ENCODE measurements at regions not wholly inside any gene's neighbourhood (a gene's known extent, or its start where the extent isn't known, plus 50 kb on each side); places are given as distances from the start of the nearest gene placed in this dataset.

DNA sequence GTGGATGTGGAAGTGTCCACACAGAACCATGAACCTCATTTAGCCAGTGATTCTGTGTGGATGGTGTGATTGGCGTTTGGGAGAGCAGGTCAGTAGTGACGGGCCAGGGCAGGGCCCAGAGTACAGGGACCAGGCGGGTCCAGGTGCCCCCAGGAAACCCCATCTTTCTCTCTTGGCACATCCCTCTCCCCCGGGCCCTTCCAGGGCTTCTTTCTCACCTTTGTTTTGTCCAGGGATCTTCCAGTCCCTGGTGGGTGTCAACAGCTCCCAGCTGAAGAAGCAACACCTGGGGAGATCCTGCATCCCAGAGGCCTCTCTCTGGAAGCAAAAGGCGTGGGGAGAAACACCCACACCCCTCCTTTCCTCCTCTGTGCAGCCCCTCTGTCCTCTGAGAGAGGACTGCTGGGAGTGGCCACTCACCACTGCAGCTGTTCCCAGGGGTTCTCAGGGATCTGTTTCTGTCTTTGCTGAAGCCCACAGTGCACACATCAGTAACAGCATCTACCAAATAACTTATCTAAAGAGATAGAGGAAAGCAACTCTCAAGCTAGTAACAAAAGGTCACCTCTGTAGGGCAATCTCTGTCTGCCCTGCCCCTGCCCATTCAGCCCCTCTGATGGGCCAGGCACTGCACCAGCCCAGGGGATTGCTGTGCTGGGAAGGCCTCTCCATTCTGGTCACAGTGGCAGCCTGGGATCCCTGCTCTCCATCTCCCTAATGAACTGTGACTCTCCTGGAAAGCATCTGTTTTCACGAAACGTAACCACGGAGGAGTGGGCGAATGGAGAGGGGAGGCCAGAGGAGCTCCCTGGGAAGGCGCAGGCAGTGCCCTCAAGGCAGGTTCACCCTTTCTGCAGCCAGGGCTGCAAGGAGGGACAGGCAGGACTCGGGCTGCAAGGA is 98.3 kb upstream of the ALDH1A3 start:
- ChIA-PET CTCF (interaction anchor here (0.7 to 1.0 kb wide), 3 partner anchors 80 to 137 kb away, joined by 3 read pairs; no protein-coding TSS in a partner anchor), POLR2A (no interaction called here)
- Histone ChIP-seq H3K9me3 (ENCODE audit: control insufficient read depth, insufficient read depth, low read depth, low read length) (no peaks in the 10 kb centered on the region), H3K4me3 (ENCODE audit: low read depth, low read length) (no peak overlapping the region), H3K36me3 (ENCODE audit: control insufficient read depth in 2 of 2, insufficient read depth in 1 of 2, low read length in 2 of 2) (no peaks in the 10 kb centered on the region), H3K27ac (ENCODE audit: extremely low read depth, low read depth, low read length) (no peak overlapping the region), H3K4me1 (ENCODE audit: control insufficient read depth, insufficient read depth, low read length) (no peaks in the 10 kb centered on the region)
- TF ChIP-seq, protein P1, sequence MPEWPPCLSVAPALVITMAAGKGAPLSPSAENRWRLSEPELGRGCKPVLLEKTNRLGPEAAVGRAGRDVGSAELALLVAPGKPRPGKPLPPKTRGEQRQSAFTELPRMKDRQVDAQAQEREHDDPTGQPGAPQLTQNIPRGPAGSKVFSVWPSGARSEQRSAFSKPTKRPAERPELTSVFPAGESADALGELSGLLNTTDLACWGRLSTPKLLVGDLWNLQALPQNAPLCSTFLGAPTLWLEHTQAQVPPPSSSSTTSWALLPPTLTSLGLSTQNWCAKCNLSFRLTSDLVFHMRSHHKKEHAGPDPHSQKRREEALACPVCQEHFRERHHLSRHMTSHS (tag by site-specific recombination; IDR thresholded peaks at IDR 0.05), result no peak
- TF ChIP-seq KLF7 (tag by site-specific recombination; IDR thresholded peaks at IDR 0.05; ENCODE audit: borderline replicate concordance), result no peak
- TF ChIP-seq ZNF362 (tag by site-specific recombination; IDR thresholded peaks at IDR 0.05), result no peak
- TF ChIP-seq OSR2 (tag by site-specific recombination; IDR thresholded peaks at IDR 0.05), result no peak
- TF ChIP-seq, protein P2, sequence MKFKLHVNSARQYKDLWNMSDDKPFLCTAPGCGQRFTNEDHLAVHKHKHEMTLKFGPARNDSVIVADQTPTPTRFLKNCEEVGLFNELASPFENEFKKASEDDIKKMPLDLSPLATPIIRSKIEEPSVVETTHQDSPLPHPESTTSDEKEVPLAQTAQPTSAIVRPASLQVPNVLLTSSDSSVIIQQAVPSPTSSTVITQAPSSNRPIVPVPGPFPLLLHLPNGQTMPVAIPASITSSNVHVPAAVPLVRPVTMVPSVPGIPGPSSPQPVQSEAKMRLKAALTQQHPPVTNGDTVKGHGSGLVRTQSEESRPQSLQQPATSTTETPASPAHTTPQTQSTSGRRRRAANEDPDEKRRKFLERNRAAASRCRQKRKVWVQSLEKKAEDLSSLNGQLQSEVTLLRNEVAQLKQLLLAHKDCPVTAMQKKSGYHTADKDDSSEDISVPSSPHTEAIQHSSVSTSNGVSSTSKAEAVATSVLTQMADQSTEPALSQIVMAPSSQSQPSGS (tag by site-specific recombination; IDR thresholded peaks at IDR 0.05; ENCODE audit: low read depth), result no peak
- no peak for TF ChIP-seq ZIC2 (tag by site-specific recombination; IDR thresholded peaks at IDR 0.05)
- TF ChIP-seq ZNF239 (tag by site-specific recombination; IDR thresholded peaks at IDR 0.05), result no peak
- TF ChIP-seq ZFP3 (tag by site-specific recombination; IDR thresholded peaks at IDR 0.05; ENCODE audit: low read depth), result no peak
- no peak for TF ChIP-seq ZNF10 (tag by site-specific recombination; IDR thresholded peaks at IDR 0.05)
- TF ChIP-seq ZBTB1 (tag by site-specific recombination; IDR thresholded peaks at IDR 0.05), result no peak
- no peak for TF ChIP-seq ZNF433 (tag by site-specific recombination; IDR thresholded peaks at IDR 0.05; ENCODE audit: low read depth)
- no peak for TF ChIP-seq ZNF148 (tag by site-specific recombination; IDR thresholded peaks at IDR 0.05; ENCODE audit: borderline replicate concordance)
- no peak for TF ChIP-seq HIC1 (tag by site-specific recombination; IDR thresholded peaks at IDR 0.05)
- TF ChIP-seq ZNF843 (tag by site-specific recombination; IDR thresholded peaks at IDR 0.05), result no peak

- Histone ChIP-seq H3K27ac (ENCODE audit: extremely low read depth, low read depth, low read length) (no peak overlapping the region), H3K4me3 (ENCODE audit: low read depth, low read length) (no peak overlapping the region), H3K36me3 (ENCODE audit: control insufficient read depth in 2 of 2, insufficient read depth in 1 of 2, low read length in 2 of 2) (no peaks in the 10 kb centered on the region), H3K9me3 (ENCODE audit: control insufficient read depth, insufficient read depth, low read depth, low read length) (no peaks in the 10 kb centered on the region), H3K4me1 (ENCODE audit: control insufficient read depth, insufficient read depth, low read length) (no peaks in the 10 kb centered on the region)
- POLR2A ChIA-PET, result no interaction called here
- CTCF ChIA-PET, result interaction anchor here (0.6 to 1.0 kb wide), 5 partner anchors 55 to 234 kb away, joined by 3 to 4 read pairs (median 3); no protein-coding TSS in a partner anchor
- TF ChIP-seq ZNF114 (tag by site-specific recombination; IDR thresholded peaks at IDR 0.05) (no peak), ZNF785 (tag by site-specific recombination; IDR thresholded peaks at IDR 0.05) (no peak), ZXDB (tag by site-specific recombination; IDR thresholded peaks at IDR 0.05) (no peak), ZNF341 (tag by site-specific recombination; IDR thresholded peaks at IDR 0.05; ENCODE audit: low read depth) (no peak), ZNF610 (tag by site-specific recombination; IDR thresholded peaks at IDR 0.05; ENCODE audit: borderline replicate concordance) (no peak)
- TF ChIP-seq, protein P3, sequence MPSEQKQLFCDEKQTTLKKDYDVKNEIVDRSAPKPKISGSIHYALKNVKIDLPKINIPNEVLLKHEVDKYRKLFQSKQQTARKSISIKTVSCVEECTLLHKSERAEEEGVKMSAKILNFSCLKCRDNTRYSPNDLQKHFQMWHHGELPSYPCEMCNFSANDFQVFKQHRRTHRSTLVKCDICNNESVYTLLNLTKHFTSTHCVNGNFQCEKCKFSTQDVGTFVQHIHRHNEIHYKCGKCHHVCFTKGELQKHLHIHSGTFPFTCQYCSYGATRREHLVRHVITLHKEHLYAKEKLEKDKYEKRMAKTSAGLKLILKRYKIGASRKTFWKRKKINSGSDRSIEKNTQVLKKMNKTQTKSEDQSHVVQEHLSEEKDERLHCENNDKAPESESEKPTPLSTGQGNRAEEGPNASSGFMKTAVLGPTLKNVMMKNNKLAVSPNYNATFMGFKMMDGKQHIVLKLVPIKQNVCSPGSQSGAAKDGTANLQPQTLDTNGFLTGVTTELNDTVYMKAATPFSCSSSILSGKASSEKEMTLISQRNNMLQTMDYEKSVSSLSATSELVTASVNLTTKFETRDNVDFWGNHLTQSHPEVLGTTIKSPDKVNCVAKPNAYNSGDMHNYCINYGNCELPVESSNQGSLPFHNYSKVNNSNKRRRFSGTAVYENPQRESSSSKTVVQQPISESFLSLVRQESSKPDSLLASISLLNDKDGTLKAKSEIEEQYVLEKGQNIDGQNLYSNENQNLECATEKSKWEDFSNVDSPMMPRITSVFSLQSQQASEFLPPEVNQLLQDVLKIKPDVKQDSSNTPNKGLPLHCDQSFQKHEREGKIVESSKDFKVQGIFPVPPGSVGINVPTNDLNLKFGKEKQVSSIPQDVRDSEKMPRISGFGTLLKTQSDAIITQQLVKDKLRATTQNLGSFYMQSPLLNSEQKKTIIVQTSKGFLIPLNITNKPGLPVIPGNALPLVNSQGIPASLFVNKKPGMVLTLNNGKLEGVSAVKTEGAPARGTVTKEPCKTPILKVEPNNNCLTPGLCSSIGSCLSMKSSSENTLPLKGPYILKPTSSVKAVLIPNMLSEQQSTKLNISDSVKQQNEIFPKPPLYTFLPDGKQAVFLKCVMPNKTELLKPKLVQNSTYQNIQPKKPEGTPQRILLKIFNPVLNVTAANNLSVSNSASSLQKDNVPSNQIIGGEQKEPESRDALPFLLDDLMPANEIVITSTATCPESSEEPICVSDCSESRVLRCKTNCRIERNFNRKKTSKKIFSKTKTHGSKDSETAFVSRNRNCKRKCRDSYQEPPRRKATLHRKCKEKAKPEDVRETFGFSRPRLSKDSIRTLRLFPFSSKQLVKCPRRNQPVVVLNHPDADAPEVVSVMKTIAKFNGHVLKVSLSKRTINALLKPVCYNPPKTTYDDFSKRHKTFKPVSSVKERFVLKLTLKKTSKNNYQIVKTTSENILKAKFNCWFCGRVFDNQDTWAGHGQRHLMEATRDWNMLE (tag by site-specific recombination; conservative IDR thresholded peaks at IDR 0.05; ENCODE audit: low read depth), result no peak
These were observed 97.6 kb upstream of the ALDH1A3 start for GRCh38 chr15:100781961-100782530.

Data from HEK293 (cell line).